ENCODE measurements at regions not wholly inside any gene's neighbourhood (a gene's known extent, or its start where the extent isn't known, plus 50 kb on each side); places are given as distances from the start of the nearest gene placed in this dataset.

DNA sequence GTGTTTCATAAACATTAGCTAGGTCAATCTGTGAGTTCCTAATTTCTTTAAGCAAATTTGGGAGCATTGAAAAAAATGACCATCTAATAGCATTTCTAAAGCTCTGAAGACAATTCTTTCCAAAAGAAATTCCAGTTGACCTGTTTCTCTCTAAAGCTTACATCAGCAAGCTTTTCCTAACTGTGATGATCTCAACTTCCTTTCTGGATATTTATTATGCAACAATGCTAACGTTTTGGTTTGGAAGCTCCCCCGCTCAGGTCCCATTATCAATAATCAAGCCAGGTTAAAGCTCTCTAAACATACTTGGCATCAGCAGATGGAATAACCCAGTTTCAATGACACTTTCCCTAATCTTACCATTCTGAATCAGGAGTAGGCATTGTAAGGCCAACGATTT is 196.3 kb upstream of the TANK start:
- H3K9me3 ChIP-seq, result no peaks in the 10 kb centered on the region
- no peaks in the 10 kb centered on the region for H3K79me2 ChIP-seq (ENCODE audit: insufficient read depth)
- H3K27ac ChIP-seq (ENCODE audit: low read depth in 2 of 2, low read length in 1 of 2), result no peak overlapping the region
- no peak overlapping the region for H3K4me3 ChIP-seq (ENCODE audit: low read depth in 2 of 2, low read length in 1 of 2)
- no peak overlapping the region for H2AFZ ChIP-seq (ENCODE audit: low read depth)
- ChIA-PET CTCF (interaction anchor here (0.7 to 1.3 kb wide), 4 partner anchors 9 to 640 kb away, joined by 3 to 5 read pairs (median 3); no protein-coding TSS in a partner anchor), POLR2A (no interaction called here)
- H3K9ac ChIP-seq, result no peak overlapping the region
- no peak for TF ChIP-seq FOXJ3 (CRISPR knock-in tag; IDR thresholded peaks at IDR 0.05)
- TF ChIP-seq, protein P1, sequence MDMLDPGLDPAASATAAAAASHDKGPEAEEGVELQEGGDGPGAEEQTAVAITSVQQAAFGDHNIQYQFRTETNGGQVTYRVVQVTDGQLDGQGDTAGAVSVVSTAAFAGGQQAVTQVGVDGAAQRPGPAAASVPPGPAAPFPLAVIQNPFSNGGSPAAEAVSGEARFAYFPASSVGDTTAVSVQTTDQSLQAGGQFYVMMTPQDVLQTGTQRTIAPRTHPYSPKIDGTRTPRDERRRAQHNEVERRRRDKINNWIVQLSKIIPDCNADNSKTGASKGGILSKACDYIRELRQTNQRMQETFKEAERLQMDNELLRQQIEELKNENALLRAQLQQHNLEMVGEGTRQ (IDR thresholded peaks at IDR 0.05; ENCODE audit: borderline replicate concordance, low read depth, low read length), result no peak
- no peak for TF ChIP-seq MXI1 (IDR thresholded peaks at IDR 0.05; ENCODE audit: low read depth, low read length)
- TF ChIP-seq JUND (IDR thresholded peaks at IDR 0.05), result no peak
- no peak for TF ChIP-seq NFIC (IDR thresholded peaks at IDR 0.05; ENCODE audit: borderline replicate concordance)
- TF ChIP-seq RXRA (IDR thresholded peaks at IDR 0.05; ENCODE audit: borderline replicate concordance, low read depth), result no peak
- TF ChIP-seq, protein P2, sequence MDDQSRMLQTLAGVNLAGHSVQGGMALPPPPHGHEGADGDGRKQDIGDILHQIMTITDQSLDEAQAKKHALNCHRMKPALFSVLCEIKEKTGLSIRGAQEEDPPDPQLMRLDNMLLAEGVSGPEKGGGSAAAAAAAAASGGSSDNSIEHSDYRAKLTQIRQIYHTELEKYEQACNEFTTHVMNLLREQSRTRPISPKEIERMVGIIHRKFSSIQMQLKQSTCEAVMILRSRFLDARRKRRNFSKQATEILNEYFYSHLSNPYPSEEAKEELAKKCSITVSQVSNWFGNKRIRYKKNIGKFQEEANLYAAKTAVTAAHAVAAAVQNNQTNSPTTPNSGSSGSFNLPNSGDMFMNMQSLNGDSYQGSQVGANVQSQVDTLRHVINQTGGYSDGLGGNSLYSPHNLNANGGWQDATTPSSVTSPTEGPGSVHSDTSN (IDR thresholded peaks at IDR 0.05), result no peak
- TF ChIP-seq, protein P3, sequence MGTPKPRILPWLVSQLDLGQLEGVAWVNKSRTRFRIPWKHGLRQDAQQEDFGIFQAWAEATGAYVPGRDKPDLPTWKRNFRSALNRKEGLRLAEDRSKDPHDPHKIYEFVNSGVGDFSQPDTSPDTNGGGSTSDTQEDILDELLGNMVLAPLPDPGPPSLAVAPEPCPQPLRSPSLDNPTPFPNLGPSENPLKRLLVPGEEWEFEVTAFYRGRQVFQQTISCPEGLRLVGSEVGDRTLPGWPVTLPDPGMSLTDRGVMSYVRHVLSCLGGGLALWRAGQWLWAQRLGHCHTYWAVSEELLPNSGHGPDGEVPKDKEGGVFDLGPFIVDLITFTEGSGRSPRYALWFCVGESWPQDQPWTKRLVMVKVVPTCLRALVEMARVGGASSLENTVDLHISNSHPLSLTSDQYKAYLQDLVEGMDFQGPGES (IDR thresholded peaks at IDR 0.05; ENCODE audit: low read depth, low read length), result no peak
- no peak for TF ChIP-seq CHD2 (IDR thresholded peaks at IDR 0.05; ENCODE audit: low read length, partially characterized antibody)
- no peak for TF ChIP-seq TAF1 (IDR thresholded peaks at IDR 0.05; ENCODE audit: borderline replicate concordance, low read depth, low read length)
- no peak for TF ChIP-seq SIN3A (IDR thresholded peaks at IDR 0.05; ENCODE audit: borderline replicate concordance, low read depth, low read length)
- no peak for TF ChIP-seq FOXM1 (IDR thresholded peaks at IDR 0.05; ENCODE audit: low read depth)
- TF ChIP-seq NRF1 (IDR thresholded peaks at IDR 0.05; ENCODE audit: low read depth, low read length), result no peak
- TF ChIP-seq FOSL2 (IDR thresholded peaks at IDR 0.05; ENCODE audit: borderline replicate concordance, low read depth), result no peak
- no peaks in the 10 kb centered on the region for H3K9me2 ChIP-seq
- H3K36me3 ChIP-seq (replicated peaks in 1 of 2; ENCODE audit: control insufficient read depth in 1 of 2, insufficient read depth in 2 of 2, low read length in 1 of 2), result no peaks in the 10 kb centered on the region
- H3K4me2 ChIP-seq, result no peak overlapping the region
- DNase-seq, result no peak
- no peaks in the 10 kb centered on the region for H3K27me3 ChIP-seq (ENCODE audit: insufficient read depth)
- WGBS (ENCODE audit: low lambda C conversion rate), result 84% methylated on average over 3 of the region's 3 CpGs
- H3F3A ChIP-seq (replicated peaks; ENCODE audit: insufficient read depth), result no peaks in the 10 kb centered on the region
- H3K4me1 ChIP-seq (ENCODE audit: control insufficient read depth in 1 of 2, insufficient read depth in 2 of 2, low read depth in 1 of 2, low read length in 1 of 2), result no peaks in the 10 kb centered on the region
- H4K20me1 ChIP-seq (ENCODE audit: insufficient read depth), result no peaks in the 10 kb centered on the region

DNA sequence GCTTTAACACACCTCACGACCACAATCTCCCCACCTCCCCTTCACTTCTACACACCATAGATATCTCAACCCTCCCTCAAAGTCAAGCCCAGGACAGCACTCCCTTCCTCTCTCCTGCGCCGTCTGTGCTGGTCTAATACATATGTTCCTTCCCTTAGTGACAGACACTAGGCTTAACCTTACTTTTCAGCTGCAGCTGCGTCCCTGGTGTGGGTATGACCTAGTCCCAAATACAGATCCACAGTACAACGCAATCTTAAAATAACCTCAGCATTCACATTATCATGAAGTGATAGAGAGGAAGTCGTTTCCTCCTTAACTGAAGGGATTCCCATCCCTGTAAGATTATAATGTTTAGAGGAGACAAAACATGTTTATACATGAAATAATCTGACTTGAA is 192.7 kb upstream of the TANK start:
- Histone ChIP-seq H3K27ac (ENCODE audit: low read depth in 2 of 2, low read length in 1 of 2) (no peak overlapping the region), H3K9me3 (no peaks in the 10 kb centered on the region), H3F3A (replicated peaks; ENCODE audit: insufficient read depth) (no peaks in the 10 kb centered on the region), H3K4me3 (ENCODE audit: low read depth in 2 of 2, low read length in 1 of 2) (no peak overlapping the region), H3K4me1 (ENCODE audit: control insufficient read depth in 1 of 2, insufficient read depth in 2 of 2, low read depth in 1 of 2, low read length in 1 of 2) (peaks cover 0 to 6% of the 10 kb centered on the region in 2 experiments; a peak in 2 of 4 replicates), H2AFZ (ENCODE audit: low read depth) (no peak overlapping the region), H4K20me1 (ENCODE audit: insufficient read depth) (no peaks in the 10 kb centered on the region), H3K9me2 (no peaks in the 10 kb centered on the region), H3K27me3 (ENCODE audit: insufficient read depth) (no peaks in the 10 kb centered on the region), H3K4me2 (no peak overlapping the region), H3K79me2 (ENCODE audit: insufficient read depth) (no peaks in the 10 kb centered on the region), H3K9ac (no peak overlapping the region), H3K36me3 (replicated peaks in 1 of 2; ENCODE audit: control insufficient read depth in 1 of 2, insufficient read depth in 2 of 2, low read length in 1 of 2) (no peaks in the 10 kb centered on the region)
- ChIA-PET CTCF (interaction anchor here (1.3 to 1.8 kb wide), 3 partner anchors 27 to 644 kb away, joined by 3 to 5 read pairs (median 3); no protein-coding TSS in a partner anchor), POLR2A (no interaction called here)
- DNase-seq, result no peak
- 77% methylated on average over 6 of the region's 6 CpGs for WGBS (ENCODE audit: low lambda C conversion rate)
- TF ChIP-seq, protein P4, sequence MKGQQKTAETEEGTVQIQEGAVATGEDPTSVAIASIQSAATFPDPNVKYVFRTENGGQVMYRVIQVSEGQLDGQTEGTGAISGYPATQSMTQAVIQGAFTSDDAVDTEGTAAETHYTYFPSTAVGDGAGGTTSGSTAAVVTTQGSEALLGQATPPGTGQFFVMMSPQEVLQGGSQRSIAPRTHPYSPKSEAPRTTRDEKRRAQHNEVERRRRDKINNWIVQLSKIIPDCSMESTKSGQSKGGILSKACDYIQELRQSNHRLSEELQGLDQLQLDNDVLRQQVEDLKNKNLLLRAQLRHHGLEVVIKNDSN (IDR thresholded peaks at IDR 0.05; ENCODE audit: borderline replicate concordance, low read depth), result no peak
- TF ChIP-seq, protein P5, sequence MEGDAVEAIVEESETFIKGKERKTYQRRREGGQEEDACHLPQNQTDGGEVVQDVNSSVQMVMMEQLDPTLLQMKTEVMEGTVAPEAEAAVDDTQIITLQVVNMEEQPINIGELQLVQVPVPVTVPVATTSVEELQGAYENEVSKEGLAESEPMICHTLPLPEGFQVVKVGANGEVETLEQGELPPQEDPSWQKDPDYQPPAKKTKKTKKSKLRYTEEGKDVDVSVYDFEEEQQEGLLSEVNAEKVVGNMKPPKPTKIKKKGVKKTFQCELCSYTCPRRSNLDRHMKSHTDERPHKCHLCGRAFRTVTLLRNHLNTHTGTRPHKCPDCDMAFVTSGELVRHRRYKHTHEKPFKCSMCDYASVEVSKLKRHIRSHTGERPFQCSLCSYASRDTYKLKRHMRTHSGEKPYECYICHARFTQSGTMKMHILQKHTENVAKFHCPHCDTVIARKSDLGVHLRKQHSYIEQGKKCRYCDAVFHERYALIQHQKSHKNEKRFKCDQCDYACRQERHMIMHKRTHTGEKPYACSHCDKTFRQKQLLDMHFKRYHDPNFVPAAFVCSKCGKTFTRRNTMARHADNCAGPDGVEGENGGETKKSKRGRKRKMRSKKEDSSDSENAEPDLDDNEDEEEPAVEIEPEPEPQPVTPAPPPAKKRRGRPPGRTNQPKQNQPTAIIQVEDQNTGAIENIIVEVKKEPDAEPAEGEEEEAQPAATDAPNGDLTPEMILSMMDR (IDR thresholded peaks at IDR 0.05), result no peak
- TF ChIP-seq, protein P1 (IDR thresholded peaks at IDR 0.05; ENCODE audit: borderline replicate concordance, low read depth, low read length), result no peak
- no peak for TF ChIP-seq YY1 (IDR thresholded peaks at IDR 0.05; ENCODE audit: low read depth)
- TF ChIP-seq FOXM1 (IDR thresholded peaks at IDR 0.05; ENCODE audit: low read depth), result no peak
- TF ChIP-seq, protein P6, sequence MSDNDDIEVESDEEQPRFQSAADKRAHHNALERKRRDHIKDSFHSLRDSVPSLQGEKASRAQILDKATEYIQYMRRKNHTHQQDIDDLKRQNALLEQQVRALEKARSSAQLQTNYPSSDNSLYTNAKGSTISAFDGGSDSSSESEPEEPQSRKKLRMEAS (IDR thresholded peaks at IDR 0.05; ENCODE audit: low read depth), result no peak
- TF ChIP-seq RCOR1 (IDR thresholded peaks at IDR 0.05; ENCODE audit: low read length), result no peak
- no peak for TF ChIP-seq GATA2 (CRISPR knock-in tag; IDR thresholded peaks at IDR 0.05)
- TF ChIP-seq POLR2AphosphoS5 (IDR thresholded peaks at IDR 0.05; ENCODE audit: low read depth, low read length), result no peak
- TF ChIP-seq CHD2 (IDR thresholded peaks at IDR 0.05; ENCODE audit: low read length, partially characterized antibody), result no peak
- no peak for TF ChIP-seq EZH2phosphoT487 (IDR thresholded peaks at IDR 0.05; ENCODE audit: borderline replicate concordance, low read depth)

All from SK-N-SH (cell line).